Retina (tissue), 1 donor: ENCODE measurements at regions not wholly inside any gene's neighbourhood (a gene's known extent, or its start where the extent isn't known, plus 50 kb on each side); places are given as distances from the start of the nearest gene placed in this dataset.
"Not testable (repeated sequence)": the region's sequence is repeated elsewhere in the genome, so short reads cannot be mapped to it uniquely, and the experiment has no call there.

Experiments
- DNase-seq: peaks from one replicate; pipeline ENCODE4 v3.0.0-alpha.2; 2016

DNA sequence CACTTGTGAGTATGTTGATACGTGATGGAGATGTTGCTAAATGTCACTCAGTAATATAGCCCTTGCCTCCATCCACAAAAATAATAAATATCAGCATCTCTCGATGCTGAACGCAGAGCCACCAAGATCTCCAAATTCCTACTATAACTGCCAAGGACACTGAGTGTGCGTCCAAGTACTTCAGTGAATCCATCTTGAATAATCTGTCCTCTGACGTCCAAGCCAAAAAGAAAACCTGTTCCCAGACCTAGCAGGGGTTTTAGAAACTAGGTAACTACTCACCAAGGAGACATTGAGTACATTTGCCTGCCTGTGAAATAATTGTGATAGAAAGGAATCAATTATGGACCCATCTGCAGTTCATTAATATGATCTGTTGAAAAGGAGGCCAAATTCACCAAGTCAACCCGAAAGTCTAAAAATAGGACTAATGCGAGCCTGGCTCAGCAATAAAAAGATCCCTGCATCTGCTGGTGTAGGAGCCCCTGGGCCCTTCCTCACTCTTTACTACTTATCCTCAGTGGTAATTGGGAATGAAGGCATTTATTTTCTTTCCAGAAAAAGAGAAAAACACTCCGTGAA is 226.9 kb upstream of the IRF2BP2 start:
- DNase-seq, result no peak

DNA sequence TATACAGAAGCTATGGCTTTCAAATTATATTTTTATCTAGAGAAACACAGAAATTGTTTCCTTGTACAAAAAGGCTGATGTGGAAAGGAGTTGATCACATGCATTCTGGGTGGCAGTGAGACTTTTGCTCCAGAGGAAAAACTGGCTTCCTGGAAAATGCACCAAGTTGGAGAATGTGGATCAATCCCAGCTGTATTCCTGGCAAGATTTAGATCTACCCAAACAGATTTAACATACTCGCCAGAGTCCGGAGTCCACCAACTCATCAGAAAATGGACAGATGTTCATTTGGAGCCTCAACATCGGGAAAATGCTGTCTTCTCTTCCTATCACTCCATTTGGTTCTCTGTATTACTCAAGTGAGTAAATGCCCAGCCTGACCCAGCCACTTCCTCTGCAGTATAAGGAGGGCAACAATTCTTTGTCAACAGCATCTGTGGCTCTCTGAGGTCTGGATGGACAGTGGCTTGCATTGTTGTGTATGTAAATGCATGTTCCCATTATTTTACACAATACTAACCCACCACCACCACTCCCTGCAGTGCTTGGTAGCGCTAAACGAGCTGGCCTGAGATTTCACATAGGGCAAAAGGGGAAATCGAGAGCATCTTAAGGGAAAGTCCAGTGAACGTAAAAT is 226.2 kb upstream of the IRF2BP2 start:
- no peak for DNase-seq

GRCh38 chr1:234835239-234835638 is 225.3 kb upstream of the IRF2BP2 start:
- no peak for DNase-seq

GRCh38 chr1:234833646-234834045 is 223.7 kb upstream of the IRF2BP2 start:
- DNase-seq, result no peak

- DNase-seq, result no peak
Measured at GRCh38 chr1:234833118-234833517, 223.1 kb upstream of the IRF2BP2 start.

DNA sequence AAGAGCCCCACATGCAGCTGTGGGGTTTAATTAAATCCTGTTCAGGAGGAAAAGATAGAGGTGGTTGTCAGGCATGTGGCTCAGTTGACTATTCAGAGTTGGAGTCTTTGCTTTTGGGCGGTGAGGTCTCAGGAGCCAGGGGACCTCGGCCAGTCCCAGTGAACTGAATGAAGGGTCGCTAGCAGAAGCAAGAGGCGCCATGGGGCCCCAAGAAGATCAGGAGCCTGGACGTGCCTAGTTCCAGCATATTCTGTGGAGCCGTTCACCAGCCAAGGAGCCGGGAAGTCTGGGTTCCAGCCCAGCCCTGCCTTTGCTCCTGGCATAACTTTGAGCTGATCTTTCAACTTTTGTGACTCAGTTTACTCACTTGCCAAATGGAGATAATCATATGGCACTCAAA is 217.7 kb upstream of the IRF2BP2 start:
- DNase-seq, result no peak

- DNase-seq, result no peak
Measured at GRCh38 chr1:234827181-234827580, 217.2 kb upstream of the IRF2BP2 start.

GRCh38 chr1:234826352-234826751 is 216.4 kb upstream of the IRF2BP2 start:
- no peak for DNase-seq

- no peak for DNase-seq
Measured at GRCh38 chr1:234825498-234826165, 215.7 kb upstream of the IRF2BP2 start.

DNA sequence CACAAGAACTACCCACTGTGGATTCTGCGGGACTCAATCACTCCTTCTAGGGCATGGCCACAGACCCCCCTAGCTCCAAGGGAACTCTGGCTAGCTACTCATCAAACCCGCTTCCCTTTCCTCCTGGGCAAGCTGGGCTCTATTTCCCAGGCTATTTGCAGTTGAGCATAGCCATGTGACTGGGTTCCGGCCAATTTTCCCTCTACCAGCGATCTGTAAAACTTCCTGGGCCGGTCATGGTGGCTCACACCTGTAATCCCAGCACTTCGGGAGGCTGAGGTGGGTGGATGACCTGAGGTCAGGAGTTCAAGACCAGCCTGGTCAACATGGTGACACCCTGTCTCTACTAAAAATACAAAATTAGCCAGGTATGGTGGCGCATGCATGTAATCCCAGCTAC is 214.9 kb upstream of the IRF2BP2 start:
- not testable (repeated sequence) for DNase-seq

DNA sequence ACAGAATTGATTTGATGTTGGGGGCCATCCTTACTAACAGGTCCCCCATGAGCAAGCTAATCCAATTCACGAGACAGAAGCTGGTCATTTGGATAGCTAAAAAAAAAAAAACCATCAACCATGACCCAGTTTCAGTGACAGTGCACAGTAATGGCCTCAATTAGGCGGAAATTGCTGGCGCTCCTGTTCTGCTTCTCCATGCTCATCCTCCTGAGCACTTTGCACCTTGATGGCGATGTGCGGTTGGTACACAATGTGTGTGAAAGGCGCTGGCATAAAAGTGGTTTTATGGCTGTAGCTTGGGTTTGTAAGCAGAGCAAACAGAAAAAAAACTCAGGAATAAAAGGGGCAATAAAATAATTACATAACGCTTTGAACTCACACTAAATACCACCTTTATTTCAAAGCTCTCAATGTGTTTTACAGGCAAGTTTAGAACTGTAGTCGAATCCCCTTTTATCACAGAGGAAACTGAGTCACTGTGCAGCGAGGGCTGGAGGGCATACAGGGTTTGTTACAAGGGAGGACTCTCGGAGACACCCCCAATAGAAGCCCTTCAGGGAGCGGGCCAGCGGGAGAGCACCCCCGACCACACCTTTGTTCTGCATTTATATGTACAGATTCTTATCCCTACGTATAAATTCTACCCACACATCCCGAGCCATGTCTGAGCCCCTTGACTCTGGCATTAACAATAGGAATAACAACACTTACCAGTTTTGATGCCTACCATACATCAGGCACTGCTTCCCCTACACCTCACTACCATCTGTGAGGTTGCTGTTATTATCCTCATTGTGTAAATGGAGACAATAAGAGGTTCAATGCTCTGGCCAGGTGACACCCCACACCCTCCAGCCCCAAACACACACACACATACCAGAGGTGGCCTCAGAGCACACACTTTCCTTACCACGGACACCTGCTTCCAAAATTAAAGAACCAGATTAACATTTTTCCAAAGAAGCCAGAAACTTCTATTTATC is 213.5 kb upstream of the IRF2BP2 start:
- peak; percentile 25 for DNase-seq

DNA sequence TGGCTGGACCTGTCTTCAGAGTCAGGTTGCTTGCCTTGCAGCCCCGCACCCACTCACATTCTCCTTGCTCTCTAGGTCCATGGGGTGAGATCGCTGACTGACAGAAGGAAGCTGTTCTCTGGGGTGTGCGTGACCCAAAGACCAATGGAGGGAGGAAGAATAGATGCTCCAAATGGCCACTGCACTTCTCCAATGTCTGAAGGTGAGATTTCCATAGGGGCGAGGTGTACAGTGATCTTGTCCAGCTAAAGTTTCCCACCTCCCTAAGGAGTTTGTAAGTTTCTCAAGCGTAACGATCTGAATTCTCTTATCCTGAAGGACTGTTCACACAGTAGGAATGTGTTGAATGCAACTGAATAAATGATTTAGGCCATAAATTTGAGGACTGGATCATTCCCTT is 211.9 kb upstream of the IRF2BP2 start:
- no peak for DNase-seq

DNA sequence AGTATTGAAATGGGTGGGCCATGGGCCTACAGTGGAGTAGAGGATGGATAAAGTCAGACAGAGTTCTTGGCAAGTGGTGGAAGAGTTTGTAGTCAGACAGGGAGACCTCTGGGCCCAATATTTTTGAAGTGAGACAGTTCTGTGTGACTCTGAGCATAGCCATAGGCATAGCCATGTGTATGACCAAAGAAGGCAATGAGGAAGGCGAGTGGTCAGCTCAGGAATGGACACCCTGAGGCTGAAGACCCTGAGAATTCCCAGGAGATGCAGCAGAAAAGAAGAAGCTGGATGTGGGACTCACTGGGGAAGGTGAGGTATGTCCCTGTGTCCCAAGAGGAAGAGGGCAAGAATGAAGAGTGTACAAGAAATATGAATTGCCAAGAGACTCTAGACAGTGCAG is 210.6 kb upstream of the IRF2BP2 start:
- DNase-seq, result no peak

DNA sequence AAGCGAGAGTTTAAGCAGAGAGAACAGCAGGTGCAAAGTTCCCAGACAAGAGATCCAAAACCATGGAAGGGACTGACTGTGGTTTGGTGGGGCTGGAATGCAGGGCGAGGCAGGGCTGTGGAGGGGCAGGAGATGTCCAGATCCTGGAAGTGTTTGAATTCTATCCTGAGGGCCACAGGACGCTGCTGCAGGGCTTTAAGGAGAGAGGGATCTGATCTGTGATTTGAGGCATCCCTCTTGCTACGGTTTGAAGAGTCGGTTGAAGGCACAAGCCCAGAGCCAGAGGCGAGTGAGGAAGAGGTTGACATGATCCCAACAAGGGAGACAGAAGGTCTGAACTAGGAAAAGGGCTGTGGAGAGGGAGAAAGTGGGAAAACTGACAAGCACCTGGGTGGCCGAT is 209.9 kb upstream of the IRF2BP2 start:
- not testable (repeated sequence) for DNase-seq

GRCh38 chr1:234818040-234818387 is 208.0 kb upstream of the IRF2BP2 start:
- not testable (repeated sequence) for DNase-seq

DNA sequence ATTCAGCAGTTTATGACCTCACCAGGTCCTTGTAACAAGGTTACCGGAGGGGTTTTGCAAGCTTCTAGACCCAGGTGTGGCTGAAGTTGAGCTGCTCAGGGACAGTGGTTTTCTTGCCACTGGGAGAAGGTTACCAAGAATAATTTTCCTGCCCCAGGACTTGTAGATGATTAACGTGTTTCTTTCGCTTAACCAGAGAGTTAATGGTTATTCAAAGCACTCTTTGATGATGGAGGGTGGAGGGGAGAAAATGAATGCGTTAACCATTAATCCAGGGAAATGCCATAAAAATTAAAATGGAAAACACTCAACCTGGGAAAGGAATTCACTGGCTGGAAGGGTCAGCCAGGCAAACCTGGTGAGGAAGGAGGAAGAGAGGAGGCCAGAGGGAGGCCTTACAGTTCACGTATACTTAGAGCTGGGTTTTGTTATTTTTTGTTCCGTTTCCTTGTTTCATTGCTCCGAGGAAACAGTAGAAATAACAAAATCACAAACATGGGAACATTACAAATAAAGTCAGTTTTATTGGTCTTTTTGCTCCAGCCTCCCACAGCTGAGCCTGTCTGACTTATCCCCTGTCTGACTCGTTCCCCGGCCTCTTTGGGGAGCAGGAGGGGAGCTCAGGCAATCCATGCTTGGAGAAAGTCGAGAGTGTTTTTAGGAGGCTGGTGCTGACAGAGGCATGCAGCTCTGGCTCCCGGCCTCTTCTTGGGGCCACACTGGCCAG is 207.5 kb upstream of the IRF2BP2 start:
- not testable (repeated sequence) for DNase-seq

DNA sequence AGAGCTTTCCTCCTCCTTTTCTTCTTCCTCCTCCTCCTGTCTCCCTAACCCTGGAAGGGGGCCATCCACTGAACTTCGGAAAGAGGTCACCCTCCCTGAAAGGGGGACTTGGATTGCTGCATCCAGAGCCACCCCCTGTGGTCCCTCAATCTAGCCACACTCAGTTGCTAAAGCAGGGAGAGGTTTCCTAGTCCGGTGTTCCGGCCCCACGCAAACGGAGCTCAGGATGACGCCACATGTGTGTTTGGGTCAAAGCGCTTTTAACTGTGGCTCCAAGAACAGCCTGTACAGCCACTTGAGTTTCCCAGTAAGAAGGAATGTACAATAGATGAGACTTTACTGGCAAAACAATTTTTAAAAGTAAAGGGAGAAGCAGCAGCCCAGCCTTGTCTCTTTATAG is 206.9 kb upstream of the IRF2BP2 start:
- DNase-seq, result not testable (repeated sequence)

DNA sequence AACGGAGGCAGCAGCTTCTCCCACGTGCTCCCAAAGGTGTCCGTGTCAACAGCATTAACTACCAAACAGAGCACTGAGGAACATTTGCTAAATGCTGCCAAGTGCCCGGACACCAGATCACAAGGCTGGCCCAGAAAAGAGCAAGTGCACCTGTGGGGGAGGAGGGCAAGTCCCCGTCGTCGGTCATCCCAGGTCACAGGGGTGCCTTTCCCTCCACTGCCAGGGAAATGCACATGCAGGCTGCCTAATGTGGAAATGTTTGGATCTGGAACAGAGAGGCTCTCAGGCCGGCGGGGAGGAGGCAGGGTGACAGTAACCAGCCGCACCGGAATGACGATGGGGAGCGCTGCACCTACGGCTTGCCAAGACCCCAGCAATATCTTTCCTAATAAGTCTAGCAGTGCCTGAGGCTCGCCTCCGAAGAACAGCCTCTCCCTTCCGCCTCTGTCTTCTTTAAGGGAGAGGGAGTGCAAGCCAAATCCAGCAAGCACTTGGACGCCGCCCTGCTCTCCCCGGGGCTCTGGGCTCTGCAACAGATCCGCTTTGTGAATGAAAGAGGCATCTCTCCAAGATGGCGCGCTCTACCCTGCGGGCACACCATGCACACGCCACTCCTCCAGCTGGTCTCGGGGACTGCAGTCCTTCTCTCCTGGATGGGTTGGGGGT is 206.3 kb upstream of the IRF2BP2 start:
- not testable (repeated sequence) for DNase-seq

DNA sequence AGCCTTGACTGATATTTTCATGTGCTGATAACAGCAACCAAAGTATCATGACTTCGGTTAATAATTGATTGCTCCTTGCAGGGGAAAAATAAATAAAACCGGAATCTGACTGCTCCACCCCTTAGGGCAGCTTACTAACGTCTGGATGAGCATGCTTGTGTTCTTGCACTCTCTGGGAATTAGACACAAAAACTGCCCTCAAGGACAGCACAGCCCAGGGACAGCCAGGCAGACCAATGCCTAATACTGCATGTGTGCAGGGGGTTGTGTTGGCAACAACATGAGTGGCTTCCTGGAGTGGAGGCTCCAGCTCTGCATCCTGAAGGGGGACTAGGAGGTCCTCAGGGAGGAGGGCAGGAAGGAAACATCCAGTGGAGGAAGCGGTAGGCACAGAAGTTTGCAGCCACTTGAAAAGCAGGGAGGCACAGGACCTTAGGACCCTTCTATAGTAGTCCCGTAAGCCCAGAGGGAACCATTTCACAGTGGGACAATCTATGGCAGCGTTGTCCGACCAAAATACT is 205.4 kb upstream of the IRF2BP2 start:
- DNase-seq, result not testable (repeated sequence)

- not testable (repeated sequence) for DNase-seq
Measured at GRCh38 chr1:234814235-234814634, 204.3 kb upstream of the IRF2BP2 start.

- not testable (repeated sequence) for DNase-seq
Measured at GRCh38 chr1:234811824-234812223, 201.8 kb upstream of the IRF2BP2 start.

DNA sequence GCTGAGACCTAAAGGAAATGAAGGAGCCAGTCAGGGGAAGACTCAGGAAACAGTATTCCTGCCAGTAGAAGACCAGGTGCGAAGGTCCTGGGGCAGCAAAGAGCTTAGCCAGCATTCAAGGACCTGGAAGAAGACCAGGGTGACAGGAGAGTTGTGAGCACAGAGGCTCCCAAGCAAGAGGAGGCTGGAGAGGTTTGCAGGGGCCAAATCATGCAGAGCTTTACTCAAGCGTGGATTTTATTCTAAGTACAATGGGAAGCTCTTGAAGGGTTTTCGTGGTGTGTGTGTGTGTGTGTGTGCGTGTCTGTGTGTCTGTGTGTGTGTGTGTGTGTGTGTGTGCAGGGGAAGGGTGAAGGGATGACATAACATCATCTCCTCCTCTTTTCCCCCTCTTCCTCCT is 200.7 kb upstream of the IRF2BP2 start:
- DNase-seq, result not testable (repeated sequence)
